ENCODE measurements at regions not wholly inside any gene's neighbourhood (a gene's known extent, or its start where the extent isn't known, plus 50 kb on each side); places are given as distances from the start of the nearest gene placed in this dataset.

DNA sequence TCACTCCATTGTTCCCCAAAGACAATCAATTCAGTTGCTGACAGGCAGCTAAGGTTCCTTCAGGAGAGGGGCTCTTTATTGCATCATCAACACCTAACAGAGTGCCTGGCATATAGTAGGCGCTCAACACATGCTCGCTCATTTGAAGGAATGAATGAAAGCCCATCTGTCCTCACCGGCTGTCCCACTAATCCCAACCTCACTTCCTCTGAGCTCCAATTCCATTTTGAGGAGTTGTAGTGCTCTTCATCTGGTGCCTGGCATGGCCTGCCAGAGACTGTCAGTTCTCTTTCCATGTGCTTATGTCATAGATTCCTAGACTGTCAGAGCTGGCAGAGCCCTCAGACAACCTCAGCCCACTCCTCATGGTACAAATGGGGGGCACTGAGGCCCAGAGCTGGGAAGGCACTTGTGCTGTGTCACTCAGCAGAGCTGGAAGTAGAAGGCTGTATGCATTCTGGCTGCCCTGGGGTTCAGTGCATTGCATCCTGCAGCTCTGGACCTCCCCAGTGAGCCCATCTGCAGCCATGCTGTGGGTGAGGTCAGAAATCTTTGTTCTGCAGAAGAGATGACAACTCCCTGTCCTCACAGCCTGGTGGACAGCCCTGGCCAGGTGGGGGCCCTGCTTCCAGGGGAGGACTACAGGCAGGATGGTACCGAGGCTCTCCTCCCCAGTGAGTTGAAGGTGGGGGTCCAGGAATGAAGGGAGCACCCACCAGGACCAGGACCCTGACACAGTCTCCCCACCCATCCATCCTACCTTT is 134.9 kb upstream of the PJA1 start:
- no peak overlapping the region for H3K9ac ChIP-seq (ENCODE audit: extremely low read depth, insufficient read length, low read length)
- H3K27me3 ChIP-seq (ENCODE audit: insufficient read depth, low read length): no peaks in the 10 kb centered on the region
- H2AK5ac ChIP-seq (ENCODE audit: insufficient read length, low read length): no peak overlapping the region
- H4K8ac ChIP-seq (replicated peaks; ENCODE audit: insufficient read length, low read depth, low read length): no peak overlapping the region
- no peak overlapping the region for H3K18ac ChIP-seq (ENCODE audit: insufficient read length, low read depth, low read length)
- Mint-ChIP-seq H3K27ac (no peak overlapping the region), H3K27me3 (ENCODE audit: low read depth) (peaks cover 57% of the 10 kb centered on the region), H3K36me3 (ENCODE audit: insufficient read depth in 1 of 3, low read depth in 3 of 3) (peaks cover 0 to 4% (median 2%) of the 10 kb centered on the region in 3 experiments; a peak in 5 of 7 replicates), H3K4me1 (peaks cover 1 to 16% of the 10 kb centered on the region in 2 experiments; a peak in 3 of 4 replicates), H3K9me3 (peaks cover 74 to 82% of the 10 kb centered on the region in 2 experiments), H3K4me3 (no peak overlapping the region)
- no CpG with 5 or more reads among the region's 4 CpGs for WGBS (ENCODE audit: extremely low coverage, insufficient read length, low lambda C conversion rate)
- H3K56ac ChIP-seq (ENCODE audit: insufficient read length, low read depth, low read length): no peak overlapping the region
- TF ChIP-seq, protein P1, sequence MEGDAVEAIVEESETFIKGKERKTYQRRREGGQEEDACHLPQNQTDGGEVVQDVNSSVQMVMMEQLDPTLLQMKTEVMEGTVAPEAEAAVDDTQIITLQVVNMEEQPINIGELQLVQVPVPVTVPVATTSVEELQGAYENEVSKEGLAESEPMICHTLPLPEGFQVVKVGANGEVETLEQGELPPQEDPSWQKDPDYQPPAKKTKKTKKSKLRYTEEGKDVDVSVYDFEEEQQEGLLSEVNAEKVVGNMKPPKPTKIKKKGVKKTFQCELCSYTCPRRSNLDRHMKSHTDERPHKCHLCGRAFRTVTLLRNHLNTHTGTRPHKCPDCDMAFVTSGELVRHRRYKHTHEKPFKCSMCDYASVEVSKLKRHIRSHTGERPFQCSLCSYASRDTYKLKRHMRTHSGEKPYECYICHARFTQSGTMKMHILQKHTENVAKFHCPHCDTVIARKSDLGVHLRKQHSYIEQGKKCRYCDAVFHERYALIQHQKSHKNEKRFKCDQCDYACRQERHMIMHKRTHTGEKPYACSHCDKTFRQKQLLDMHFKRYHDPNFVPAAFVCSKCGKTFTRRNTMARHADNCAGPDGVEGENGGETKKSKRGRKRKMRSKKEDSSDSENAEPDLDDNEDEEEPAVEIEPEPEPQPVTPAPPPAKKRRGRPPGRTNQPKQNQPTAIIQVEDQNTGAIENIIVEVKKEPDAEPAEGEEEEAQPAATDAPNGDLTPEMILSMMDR (conservative IDR thresholded peaks at IDR 0.05): no peak
- no peak overlapping the region for H2BK20ac ChIP-seq (ENCODE audit: low read depth, low read length, poor library complexity, severe bottlenecking)
- no peak overlapping the region for H2BK120ac ChIP-seq (ENCODE audit: low read depth, low read length, poor library complexity, severe bottlenecking)
- H3K79me1 ChIP-seq (ENCODE audit: insufficient read depth, low read depth, low read length, poor library complexity, severe bottlenecking): no peaks in the 10 kb centered on the region
- H2BK5ac ChIP-seq (ENCODE audit: insufficient read length, low read length): no peak overlapping the region
- no peak overlapping the region for H2BK12ac ChIP-seq (ENCODE audit: insufficient read length, low read depth, low read length)
- H3K9me3 ChIP-seq (ENCODE audit: control insufficient read depth, low read depth, low read length): no peaks in the 10 kb centered on the region
- H3K23ac ChIP-seq (ENCODE audit: insufficient read length, low read depth, low read length): no peak overlapping the region
- H4K5ac ChIP-seq (ENCODE audit: insufficient read length, low read depth, low read length): no peak overlapping the region
- no peak overlapping the region; the same call in 1 of the 2 replicates for H3K14ac ChIP-seq (ENCODE audit: insufficient read depth, low read length)
- H2BK15ac ChIP-seq (ENCODE audit: low read depth, low read length): no peak overlapping the region
- no peaks in the 10 kb centered on the region for H4K20me1 ChIP-seq (ENCODE audit: control insufficient read depth, insufficient read depth, insufficient read length)
- no peak overlapping the region for H3K4me2 ChIP-seq (ENCODE audit: insufficient read depth, insufficient read length, low read length)
- no peaks in the 10 kb centered on the region for H3K79me2 ChIP-seq (ENCODE audit: insufficient read depth, low read length)
- no peak for DNase-seq
- no peaks in the 10 kb centered on the region for H3K23me2 ChIP-seq (ENCODE audit: insufficient read length, low read depth, low read length, poor library complexity, severe bottlenecking)
- no peaks in the 10 kb centered on the region for H3K4me1 ChIP-seq (ENCODE audit: insufficient read depth, low read length)
- H3T11ph ChIP-seq (ENCODE audit: low read length): no peak overlapping the region
- no peak overlapping the region for H3K4ac ChIP-seq (ENCODE audit: low read depth, low read length)
- no peak overlapping the region for H4K91ac ChIP-seq (ENCODE audit: insufficient read length, low read depth, low read length)
- no peak overlapping the region for H3K27ac ChIP-seq (ENCODE audit: insufficient read length, low read depth, low read length)
- H2AFZ ChIP-seq (ENCODE audit: low read length): no peak overlapping the region
